BE2C (cell line): ENCODE measurements at regions not wholly inside any gene's neighbourhood (a gene's known extent, or its start where the extent isn't known, plus 50 kb on each side); places are given as distances from the start of the nearest gene placed in this dataset.

Experiments
- DNase-seq: peaks from one replicate; pipeline ENCODE4 v3.0.0-alpha.2; 2020
- H3K27me3 ChIP-seq: fragments of 250-450 bp; sonication (Bioruptor Pico); 2 replicates; pipeline ENCODE4 v1.5.1; 2020; ENCODE audit warnings: mild to moderate bottlenecking
- H3K36me3 ChIP-seq: fragments of 250-450 bp; sonication (Bioruptor Pico); 2 replicates; pipeline ENCODE4 v1.5.1; 2020; ENCODE audit warnings: mild to moderate bottlenecking
- H3K4me1 ChIP-seq: fragments of 250-450 bp; sonication (Bioruptor Pico); 2 replicates; pipeline ENCODE4 v1.5.1; 2020
- H3K4me3 ChIP-seq: 2 replicates; pipeline ENCODE4 v1.5.1; 2011; ENCODE audit warnings: low read depth, low read length
- H3K9me3 ChIP-seq: fragments of 250-450 bp; sonication (Bioruptor Pico); 2 replicates; pipeline ENCODE4 v1.5.1; 2020
- TF ChIP-seq, protein P1 (sequence below): IDR thresholded peaks from 2 replicates; pipeline ENCODE4 v1.5.1; 2012; ENCODE audit warnings: mild to moderate bottlenecking, low read depth, low read length

DNA sequence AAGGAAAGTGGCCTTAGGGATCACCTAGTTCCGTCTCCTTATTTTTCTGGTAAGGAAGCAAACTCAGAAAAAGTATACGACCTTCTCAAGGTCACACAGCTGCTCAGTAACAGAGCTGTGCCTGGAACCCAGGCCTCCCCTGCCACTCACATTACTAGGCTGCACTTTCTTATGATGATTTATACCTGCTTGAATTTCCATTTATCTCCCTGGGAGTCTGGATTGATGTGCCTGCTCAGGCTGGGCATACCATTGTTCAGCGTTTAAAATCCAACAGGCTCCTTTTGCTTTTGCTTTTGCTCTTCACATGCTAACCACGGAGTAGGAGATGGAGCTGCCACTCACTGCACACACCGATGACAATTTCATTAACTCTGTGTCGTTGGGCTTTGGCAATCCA is 241.0 kb downstream of the OLFM4 start:
- TF ChIP-seq, protein P1, sequence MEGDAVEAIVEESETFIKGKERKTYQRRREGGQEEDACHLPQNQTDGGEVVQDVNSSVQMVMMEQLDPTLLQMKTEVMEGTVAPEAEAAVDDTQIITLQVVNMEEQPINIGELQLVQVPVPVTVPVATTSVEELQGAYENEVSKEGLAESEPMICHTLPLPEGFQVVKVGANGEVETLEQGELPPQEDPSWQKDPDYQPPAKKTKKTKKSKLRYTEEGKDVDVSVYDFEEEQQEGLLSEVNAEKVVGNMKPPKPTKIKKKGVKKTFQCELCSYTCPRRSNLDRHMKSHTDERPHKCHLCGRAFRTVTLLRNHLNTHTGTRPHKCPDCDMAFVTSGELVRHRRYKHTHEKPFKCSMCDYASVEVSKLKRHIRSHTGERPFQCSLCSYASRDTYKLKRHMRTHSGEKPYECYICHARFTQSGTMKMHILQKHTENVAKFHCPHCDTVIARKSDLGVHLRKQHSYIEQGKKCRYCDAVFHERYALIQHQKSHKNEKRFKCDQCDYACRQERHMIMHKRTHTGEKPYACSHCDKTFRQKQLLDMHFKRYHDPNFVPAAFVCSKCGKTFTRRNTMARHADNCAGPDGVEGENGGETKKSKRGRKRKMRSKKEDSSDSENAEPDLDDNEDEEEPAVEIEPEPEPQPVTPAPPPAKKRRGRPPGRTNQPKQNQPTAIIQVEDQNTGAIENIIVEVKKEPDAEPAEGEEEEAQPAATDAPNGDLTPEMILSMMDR: no peak
- Histone ChIP-seq H3K36me3 (no peaks in the 10 kb centered on the region), H3K4me1 (no peaks in the 10 kb centered on the region), H3K27me3 (no peaks in the 10 kb centered on the region), H3K9me3 (no peaks in the 10 kb centered on the region), H3K4me3 (no peak overlapping the region)
- no peak for DNase-seq

DNA sequence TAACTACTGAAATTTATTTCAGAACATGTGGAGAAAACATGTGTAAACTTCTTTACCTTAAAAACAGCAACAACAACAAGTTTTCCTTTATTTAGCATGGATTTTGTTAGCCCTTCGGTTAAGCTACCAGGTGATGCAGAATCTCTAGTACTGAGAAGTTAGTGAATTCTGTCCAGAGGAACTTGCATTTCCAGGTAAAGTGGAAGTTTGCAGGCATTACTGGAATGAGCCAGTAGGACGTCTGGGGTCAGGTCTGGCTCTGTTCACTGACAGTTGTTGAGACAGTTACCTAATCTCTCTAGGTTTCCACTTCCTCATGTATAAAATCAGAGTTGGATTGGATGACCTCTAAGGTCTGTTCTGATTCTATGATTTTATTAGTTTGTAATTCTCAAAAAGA is 244.3 kb downstream of the OLFM4 start:
- no peaks in the 10 kb centered on the region for H3K9me3 ChIP-seq
- H3K36me3 ChIP-seq: no peaks in the 10 kb centered on the region
- TF ChIP-seq, protein P1: no peak
- no peak for DNase-seq
- no peak overlapping the region for H3K4me3 ChIP-seq
- no peaks in the 10 kb centered on the region for H3K27me3 ChIP-seq
- no peaks in the 10 kb centered on the region for H3K4me1 ChIP-seq

DNA sequence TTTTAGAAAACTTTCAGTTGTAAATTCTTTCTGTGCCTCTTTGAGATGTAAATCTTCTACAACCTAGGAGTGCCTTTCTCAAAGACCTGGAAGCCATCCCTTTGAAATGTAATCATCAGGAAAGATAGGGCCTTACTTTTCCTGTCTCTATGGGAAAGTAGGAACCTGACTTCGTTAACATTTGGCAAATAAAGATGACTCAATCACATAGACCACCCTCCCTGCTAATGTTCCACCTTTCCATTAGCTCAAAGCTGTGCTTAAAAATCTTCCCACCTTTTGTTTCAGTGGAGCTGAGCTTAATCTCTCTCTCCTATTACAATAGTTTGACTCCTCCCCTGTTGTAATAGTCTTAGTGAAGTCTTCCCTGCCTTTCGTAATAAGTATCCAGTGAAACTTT is 247.7 kb downstream of the OLFM4 start:
- TF ChIP-seq, protein P1: no peak
- Histone ChIP-seq H3K27me3 (no peaks in the 10 kb centered on the region), H3K4me3 (no peak overlapping the region), H3K9me3 (peaks cover 1% of the 10 kb centered on the region; the same call in 1 of the 2 replicates), H3K36me3 (no peaks in the 10 kb centered on the region), H3K4me1 (no peaks in the 10 kb centered on the region)
- no peak for DNase-seq

DNA sequence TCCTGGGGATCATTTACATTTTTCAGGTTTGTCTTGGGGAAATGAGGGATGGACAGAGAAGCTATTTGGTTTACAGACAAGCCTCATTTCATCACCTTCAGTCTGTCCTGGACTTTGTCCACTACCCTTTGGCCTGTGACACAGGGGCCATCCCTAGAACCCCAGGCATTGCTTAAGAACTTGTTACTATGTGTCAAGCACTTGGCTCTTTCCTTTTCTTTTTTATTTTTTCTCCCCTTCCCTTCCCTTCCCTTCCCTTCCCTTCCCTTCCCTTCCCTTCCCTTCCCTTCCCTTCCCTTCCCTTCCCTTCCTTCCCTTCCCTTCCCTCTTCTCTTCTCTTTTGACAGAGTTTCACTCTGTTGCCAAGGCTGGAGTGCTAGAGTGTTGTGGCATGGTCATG is 253.1 kb downstream of the OLFM4 start:
- TF ChIP-seq, protein P1: no peak
- H3K27me3 ChIP-seq: no peaks in the 10 kb centered on the region

DNA sequence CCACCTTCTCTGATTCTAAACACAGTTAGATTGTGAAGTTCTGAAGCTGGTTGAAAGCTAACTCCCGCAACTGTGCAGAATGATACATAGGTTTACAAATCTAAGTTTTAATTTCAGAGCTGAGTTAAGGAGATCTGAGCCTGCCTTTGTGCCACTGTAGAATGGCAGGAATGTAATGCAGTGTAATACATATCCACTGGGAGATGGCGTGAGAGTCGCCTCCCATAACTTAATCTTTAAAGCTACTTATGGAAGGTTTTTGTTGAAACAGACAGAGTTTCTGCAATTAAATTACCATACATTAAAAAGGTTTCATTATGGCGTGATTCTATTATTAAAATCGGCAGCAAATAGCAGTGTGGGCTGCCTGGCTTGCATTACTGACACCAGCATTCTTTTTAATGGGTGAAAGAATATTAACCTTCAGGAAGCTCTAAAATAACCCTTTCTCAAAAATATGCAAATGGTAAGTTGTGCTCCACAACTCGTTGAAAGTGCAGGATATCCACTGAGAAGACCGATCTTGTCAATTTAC is 257.4 kb downstream of the OLFM4 start:
- TF ChIP-seq, protein P1: no peak
- Histone ChIP-seq H3K9me3 (peaks cover 2% of the 10 kb centered on the region; the same call in 1 of the 2 replicates), H3K36me3 (no peaks in the 10 kb centered on the region), H3K4me3 (no peak overlapping the region), H3K4me1 (no peaks in the 10 kb centered on the region), H3K27me3 (no peaks in the 10 kb centered on the region)
- DNase-seq: no peak

More for the DNA sequence above, 253.1 kb downstream of the OLFM4 start:
- no peak for DNase-seq
- H3K36me3 ChIP-seq: no peaks in the 10 kb centered on the region
- no peaks in the 10 kb centered on the region for H3K4me1 ChIP-seq
- peaks cover 2% of the 10 kb centered on the region; the same call in 1 of the 2 replicates for H3K9me3 ChIP-seq
- no peak overlapping the region for H3K4me3 ChIP-seq

DNA sequence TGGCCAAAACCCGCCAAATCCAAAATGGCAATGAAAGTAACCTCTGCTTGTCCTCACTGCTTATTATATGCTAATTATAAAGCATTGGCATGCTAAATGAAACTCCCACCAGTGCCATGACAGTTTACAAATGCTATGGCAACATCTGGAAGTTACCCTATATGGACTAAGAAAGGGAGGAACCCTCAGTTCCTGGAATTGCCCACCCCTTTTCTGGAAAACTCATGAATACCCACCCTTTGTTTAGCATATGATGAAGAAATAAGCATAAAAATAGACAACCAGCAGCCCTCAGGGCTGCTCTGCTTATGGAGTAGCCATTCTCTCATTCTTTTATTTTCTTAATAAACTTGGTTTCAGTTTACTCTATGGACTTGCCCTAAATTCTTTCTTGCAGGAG is 269.8 kb downstream of the OLFM4 start:
- TF ChIP-seq, protein P1: no peak
- no peaks in the 10 kb centered on the region for H3K27me3 ChIP-seq
- H3K4me3 ChIP-seq: no peak overlapping the region
- no peak for DNase-seq
- no peaks in the 10 kb centered on the region for H3K4me1 ChIP-seq
- no peaks in the 10 kb centered on the region; the same call in 1 of the 2 replicates for H3K9me3 ChIP-seq
- H3K36me3 ChIP-seq: no peaks in the 10 kb centered on the region
